ENCODE measurements at regions not wholly inside any gene's neighbourhood (a gene's known extent, or its start where the extent isn't known, plus 50 kb on each side); places are given as distances from the start of the nearest gene placed in this dataset.

DNA sequence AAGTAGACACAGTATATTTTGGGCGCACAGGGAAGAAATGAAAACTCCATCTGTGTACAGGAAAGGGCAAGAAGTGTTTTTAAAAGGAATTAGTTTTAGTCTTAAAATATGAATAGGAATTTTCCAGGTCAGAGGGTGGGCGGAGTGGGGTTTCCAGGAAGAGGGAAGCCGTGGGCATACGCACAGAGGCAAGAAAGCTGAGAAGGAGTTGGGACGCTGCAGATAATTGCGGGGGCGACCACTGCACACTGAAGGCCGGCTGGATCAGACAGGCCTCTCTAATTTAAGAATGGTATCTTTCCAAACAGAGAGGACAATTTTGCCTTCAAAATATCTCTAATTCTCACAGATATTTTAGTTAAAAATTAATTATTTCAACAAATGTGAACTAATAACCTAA lies 189.1 kb upstream of the INHBA start:
- TF ChIP-seq, protein P1, sequence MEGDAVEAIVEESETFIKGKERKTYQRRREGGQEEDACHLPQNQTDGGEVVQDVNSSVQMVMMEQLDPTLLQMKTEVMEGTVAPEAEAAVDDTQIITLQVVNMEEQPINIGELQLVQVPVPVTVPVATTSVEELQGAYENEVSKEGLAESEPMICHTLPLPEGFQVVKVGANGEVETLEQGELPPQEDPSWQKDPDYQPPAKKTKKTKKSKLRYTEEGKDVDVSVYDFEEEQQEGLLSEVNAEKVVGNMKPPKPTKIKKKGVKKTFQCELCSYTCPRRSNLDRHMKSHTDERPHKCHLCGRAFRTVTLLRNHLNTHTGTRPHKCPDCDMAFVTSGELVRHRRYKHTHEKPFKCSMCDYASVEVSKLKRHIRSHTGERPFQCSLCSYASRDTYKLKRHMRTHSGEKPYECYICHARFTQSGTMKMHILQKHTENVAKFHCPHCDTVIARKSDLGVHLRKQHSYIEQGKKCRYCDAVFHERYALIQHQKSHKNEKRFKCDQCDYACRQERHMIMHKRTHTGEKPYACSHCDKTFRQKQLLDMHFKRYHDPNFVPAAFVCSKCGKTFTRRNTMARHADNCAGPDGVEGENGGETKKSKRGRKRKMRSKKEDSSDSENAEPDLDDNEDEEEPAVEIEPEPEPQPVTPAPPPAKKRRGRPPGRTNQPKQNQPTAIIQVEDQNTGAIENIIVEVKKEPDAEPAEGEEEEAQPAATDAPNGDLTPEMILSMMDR (IDR thresholded peaks at IDR 0.05), result no peak
- CTCF ChIA-PET, result no interaction called here
- Histone ChIP-seq H3K27ac (ENCODE audit: low read depth in 1 of 2, low read length in 2 of 2) (no peak overlapping the region), H3K9me3 (ENCODE audit: control insufficient read depth in 1 of 2, insufficient read depth in 1 of 2, low read length in 2 of 2) (no peaks in the 10 kb centered on the region), H3K4me3 (ENCODE audit: low read length) (no peak overlapping the region), H3K4me1 (ENCODE audit: insufficient read depth, low read length) (no peaks in the 10 kb centered on the region), H3K27me3 (ENCODE audit: control insufficient read depth in 1 of 2, insufficient read depth in 2 of 2, low read length in 2 of 2) (no peaks in the 10 kb centered on the region), H3K36me3 (ENCODE audit: insufficient read depth, low read length) (no peaks in the 10 kb centered on the region)
- POLR2A ChIA-PET, result no interaction called here
- intact Hi-C loops (cut with DNase I, micrococcal nuclease), result no loop called here
- no peaks in the 10 kb centered on the region for H3K9me3 Mint-ChIP-seq
- no peak for DNase-seq
- no peak for ATAC-seq (ENCODE audit: poor library complexity)
- H3K27me3 Mint-ChIP-seq, result peaks cover 7% of the 10 kb centered on the region
- H3K4me1 Mint-ChIP-seq (ENCODE audit: low read depth), result no peaks in the 10 kb centered on the region
- H3K4me3 Mint-ChIP-seq, result no peak overlapping the region
- no peak overlapping the region for H3K27ac Mint-ChIP-seq
- H3K36me3 Mint-ChIP-seq (ENCODE audit: low read depth), result no peaks in the 10 kb centered on the region

DNA sequence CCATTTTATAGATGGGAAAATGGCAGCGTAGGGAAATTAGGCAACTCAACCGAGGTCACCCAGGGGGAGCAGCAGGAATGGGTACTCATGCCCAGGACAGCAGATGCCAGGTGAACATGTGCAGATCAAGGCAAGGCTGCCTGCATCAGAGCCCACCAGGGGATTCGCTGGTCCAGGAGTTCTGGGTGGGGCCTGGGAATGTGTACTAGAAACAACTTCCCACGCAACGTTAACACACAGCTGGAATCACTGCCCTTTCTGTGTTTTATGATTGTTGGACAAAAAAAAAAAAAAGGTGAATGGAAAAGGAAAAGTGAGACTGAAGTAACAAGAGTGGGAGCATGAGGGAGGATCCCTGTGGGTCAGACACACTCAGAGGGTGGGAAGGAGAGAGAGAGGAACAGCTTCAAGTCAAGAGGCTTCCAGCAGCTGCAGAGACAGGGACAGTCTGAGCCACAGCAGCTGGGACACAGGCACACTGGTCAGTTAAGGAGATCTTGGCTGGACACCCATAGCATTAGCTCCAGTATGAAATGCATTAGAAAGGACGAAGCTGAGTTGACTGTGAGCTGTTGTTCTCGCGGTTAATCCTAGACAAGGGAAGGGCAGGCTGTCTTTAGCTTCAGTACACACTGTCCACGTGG lies 187.9 kb upstream of the INHBA start:
- Histone ChIP-seq H3K27me3 (ENCODE audit: control insufficient read depth in 1 of 2, insufficient read depth in 2 of 2, low read length in 2 of 2) (no peaks in the 10 kb centered on the region), H3K9me3 (ENCODE audit: control insufficient read depth in 1 of 2, insufficient read depth in 1 of 2, low read length in 2 of 2) (no peaks in the 10 kb centered on the region), H3K27ac (ENCODE audit: low read depth in 1 of 2, low read length in 2 of 2) (no peak overlapping the region), H3K4me1 (ENCODE audit: insufficient read depth, low read length) (no peaks in the 10 kb centered on the region), H3K36me3 (ENCODE audit: insufficient read depth, low read length) (no peaks in the 10 kb centered on the region), H3K4me3 (ENCODE audit: low read length) (no peak overlapping the region)
- no peaks in the 10 kb centered on the region for H3K36me3 Mint-ChIP-seq (ENCODE audit: low read depth)
- DNase-seq, result no peak
- H3K4me3 Mint-ChIP-seq, result no peak overlapping the region
- ChIA-PET POLR2A (no interaction called here), CTCF (no interaction called here)
- TF ChIP-seq, protein P1 (IDR thresholded peaks at IDR 0.05), result no peak
- H3K4me1 Mint-ChIP-seq (ENCODE audit: low read depth), result no peaks in the 10 kb centered on the region
- no peaks in the 10 kb centered on the region for H3K27me3 Mint-ChIP-seq
- intact Hi-C loops (cut with DNase I, micrococcal nuclease), result no loop called here
- H3K9me3 Mint-ChIP-seq, result no peaks in the 10 kb centered on the region
- no peak for ATAC-seq (ENCODE audit: poor library complexity)
- H3K27ac Mint-ChIP-seq, result no peak overlapping the region

DNA sequence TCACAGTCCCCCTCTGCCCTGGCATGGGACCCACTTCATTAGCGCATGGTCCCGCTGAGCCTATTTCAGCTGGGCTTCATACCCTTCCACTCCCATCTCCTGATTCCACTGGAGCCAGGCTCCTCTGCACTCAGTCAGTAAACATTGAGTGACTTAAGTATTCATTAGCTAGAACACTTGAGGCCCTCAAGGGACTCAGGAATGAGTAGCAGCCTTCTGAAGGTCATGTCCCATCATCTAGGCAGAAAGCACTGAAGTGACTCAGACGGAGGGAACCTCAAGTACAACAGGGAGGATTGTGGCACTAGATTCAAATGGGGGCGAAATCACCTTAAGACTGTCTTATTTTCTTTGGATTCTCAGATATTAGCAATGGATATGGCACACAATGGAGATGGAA lies 186.6 kb upstream of the INHBA start:
- Mint-ChIP-seq H3K4me1 (ENCODE audit: low read depth) (no peaks in the 10 kb centered on the region), H3K9me3 (no peaks in the 10 kb centered on the region), H3K27me3 (no peaks in the 10 kb centered on the region), H3K36me3 (ENCODE audit: low read depth) (no peaks in the 10 kb centered on the region), H3K4me3 (no peak overlapping the region), H3K27ac (no peak overlapping the region)
- DNase-seq (no peak), ATAC-seq (ENCODE audit: poor library complexity) (no peak)
- POLR2A ChIA-PET, result no interaction called here
- intact Hi-C loops (cut with DNase I, micrococcal nuclease), result no loop called here
- no peaks in the 10 kb centered on the region for H3K27me3 ChIP-seq (ENCODE audit: control insufficient read depth in 1 of 2, insufficient read depth in 2 of 2, low read length in 2 of 2)
- H3K9me3 ChIP-seq (ENCODE audit: control insufficient read depth in 1 of 2, insufficient read depth in 1 of 2, low read length in 2 of 2), result no peaks in the 10 kb centered on the region
- no peak overlapping the region for H3K27ac ChIP-seq (ENCODE audit: low read depth in 1 of 2, low read length in 2 of 2)
- no peaks in the 10 kb centered on the region for H3K36me3 ChIP-seq (ENCODE audit: insufficient read depth, low read length)
- H3K4me3 ChIP-seq (ENCODE audit: low read length), result no peak overlapping the region
- CTCF ChIA-PET, result interaction anchor here (1.5 kb wide), 1 partner anchor 51 kb away, joined by 4 read pairs; no protein-coding TSS in a partner anchor
- no peaks in the 10 kb centered on the region for H3K4me1 ChIP-seq (ENCODE audit: insufficient read depth, low read length)
- TF ChIP-seq, protein P1 (IDR thresholded peaks at IDR 0.05), result no peak
